GM23338 (cell line): ENCODE measurements at regions not wholly inside any gene's neighbourhood (a gene's known extent, or its start where the extent isn't known, plus 50 kb on each side); places are given as distances from the start of the nearest gene placed in this dataset.

Experiments
- ATAC-seq: fragments of 200-7000 bp; cut with Tn5 transposase; 3 replicates; pipeline ENCODE4 v1.9.1; 2020
- DNase-seq: peaks from one replicate; pipeline ENCODE4 v3.0.0-alpha.2; 2015; ENCODE audit warnings: low spot score
- H2AFZ ChIP-seq: fragments of 200-600 bp; sonication (generic); 2 replicates; pipeline ENCODE4 v1.8.0; 2016; ENCODE audit warnings: antibody characterized with exemption, mild to moderate bottlenecking, moderate library complexity
- H3F3A ChIP-seq: fragments of 200-600 bp; sonication (generic); replicated peaks from 2 replicates; pipeline ENCODE4 v1.8.0; 2017; ENCODE audit warnings: antibody characterized with exemption, mixed run types, low read depth
- H3K27ac ChIP-seq: fragments of 200-600 bp; sonication (generic); 2 replicates; pipeline ENCODE4 v1.6.1; 2016; ENCODE audit warnings: low read depth
- H3K27me3 ChIP-seq: fragments of 200-600 bp; sonication (generic); 2 replicates; pipeline ENCODE4 v1.8.0; 2016; ENCODE audit warnings: mild to moderate bottlenecking, mixed run types, moderate library complexity; ENCODE audit not compliant: insufficient read depth
- H3K36me3 ChIP-seq: fragments of 200-600 bp; sonication (generic); 2 replicates; pipeline ENCODE4 v1.8.0; 2016; ENCODE audit warnings: mild to moderate bottlenecking; ENCODE audit not compliant: insufficient read depth
- H3K4me1 ChIP-seq: fragments of 200-600 bp; sonication (generic); 2 replicates; pipeline ENCODE4 v1.8.0; 2016; ENCODE audit warnings: mild to moderate bottlenecking, moderate library complexity; ENCODE audit not compliant: insufficient read depth
- H3K4me2 ChIP-seq: fragments of 200-600 bp; sonication (generic); 2 replicates; pipeline ENCODE4 v1.7.1; 2017; ENCODE audit warnings: mixed run types
- H3K4me3 ChIP-seq: fragments of 200-600 bp; sonication (generic); 2 replicates; pipeline ENCODE4 v1.6.1; 2016; ENCODE audit warnings: mixed run types
- H3K79me2 ChIP-seq: fragments of 200-600 bp; sonication (generic); replicated peaks from 2 replicates; pipeline ENCODE4 v1.8.0; 2017; ENCODE audit warnings: mild to moderate bottlenecking; ENCODE audit not compliant: insufficient read depth
- H3K9me2 ChIP-seq: fragments of 200-600 bp; sonication (generic); 2 replicates; pipeline ENCODE4 v1.8.0; 2017; ENCODE audit not compliant: insufficient read depth
- H4K20me1 ChIP-seq: fragments of 200-600 bp; sonication (generic); replicated peaks from 2 replicates; pipeline ENCODE4 v1.8.0; 2017; ENCODE audit warnings: mild to moderate bottlenecking; ENCODE audit not compliant: insufficient read depth
- H3K27ac Mint-ChIP-seq: 2 replicates; pipeline ENCODE4 v1.8.0; 2020; ENCODE audit warnings: inconsistent platforms, mild to moderate bottlenecking, moderate library complexity, mixed read lengths
- H3K27me3 Mint-ChIP-seq: 3 replicates; pipeline ENCODE4 v1.8.0; 2022; ENCODE audit warnings: low read depth, mild to moderate bottlenecking, moderate library complexity, mixed read lengths, inconsistent platforms; ENCODE audit not compliant: insufficient read depth, poor library complexity
- H3K36me3 Mint-ChIP-seq: 3 replicates; pipeline ENCODE4 v1.8.0; 2021; ENCODE audit warnings: low read depth, mild to moderate bottlenecking, inconsistent platforms, moderate library complexity, mixed read lengths
- H3K4me1 Mint-ChIP-seq: 3 replicates; pipeline ENCODE4 v1.8.0; 2020; ENCODE audit warnings: mild to moderate bottlenecking, inconsistent platforms, mixed read lengths
- H3K4me3 Mint-ChIP-seq: 3 replicates; pipeline ENCODE4 v1.8.0; 2021; ENCODE audit warnings: moderate library complexity, mild to moderate bottlenecking, inconsistent platforms, mixed read lengths
- H3K9me3 Mint-ChIP-seq: 3 replicates; pipeline ENCODE4 v1.8.0; 2020; ENCODE audit warnings: moderate library complexity, mild to moderate bottlenecking, inconsistent platforms, mixed read lengths
- CTCF ChIP-seq, 2 experiments: fragments of 200-600 bp in 1 of 2; sonication (generic) in 1 of 2; conservative IDR thresholded peaks; 2 replicates each; pipeline versions ENCODE4 v1.5.1 to v1.6.1; 2016 to 2017; ENCODE audit warnings: antibody characterized with exemption in 2 of 2, low read depth in 2 of 2, mild to moderate bottlenecking in 2 of 2, moderate library complexity in 1 of 2
- EZH2phosphoT487 ChIP-seq: fragments of 200-600 bp; sonication (generic); IDR thresholded peaks from one replicate; pipeline ENCODE4 v1.8.1; 2018; ENCODE audit warnings: antibody characterized with exemption; ENCODE audit not compliant: unreplicated experiment
- JUNB ChIP-seq: IDR thresholded peaks from one replicate; pipeline ENCODE4 v1.6.1; 2016; ENCODE audit warnings: antibody characterized with exemption; ENCODE audit not compliant: unreplicated experiment
- TF ChIP-seq, protein P1 (sequence below): IDR thresholded peaks from one replicate; pipeline ENCODE4 v1.6.1; 2018; ENCODE audit warnings: antibody characterized with exemption; ENCODE audit not compliant: unreplicated experiment
- TF ChIP-seq, protein P2 (sequence below): IDR thresholded peaks from 2 replicates; pipeline ENCODE4 v1.6.1; 2016; ENCODE audit warnings: antibody characterized with exemption

GRCh38 chr18:68566991-68567390, 147.9 kb downstream of the TMX3 start:
- Histone ChIP-seq H3F3A (no peaks in the 10 kb centered on the region), H3K4me3 (no peak overlapping the region), H3K27ac (no peak overlapping the region), H3K4me1 (peaks cover 31% of the 10 kb centered on the region), H3K9me2 (no peaks in the 10 kb centered on the region), H2AFZ (no peak overlapping the region), H3K79me2 (no peaks in the 10 kb centered on the region), H4K20me1 (no peaks in the 10 kb centered on the region), H3K4me2 (no peak overlapping the region), H3K36me3 (no peaks in the 10 kb centered on the region), H3K27me3 (no peaks in the 10 kb centered on the region)
- Mint-ChIP-seq H3K27ac (peak overlapping the region; percentile 0; the same call in 1 of the 2 replicates), H3K27me3 (peaks cover 2% of the 10 kb centered on the region), H3K4me3 (no peak overlapping the region), H3K36me3 (peaks cover 7% of the 10 kb centered on the region; the same call in 2 of the 3 replicates), H3K4me1 (peaks cover 33% of the 10 kb centered on the region), H3K9me3 (peaks cover 1% of the 10 kb centered on the region; the same call in 2 of the 3 replicates)
- DNase-seq (no peak), ATAC-seq (no peak)
- TF ChIP-seq EZH2phosphoT487 (no peak), CTCF (conservative IDR thresholded peaks at IDR 0.05; ENCODE audit: low read depth in 2 of 2) (no peak)
- TF ChIP-seq, protein P1, sequence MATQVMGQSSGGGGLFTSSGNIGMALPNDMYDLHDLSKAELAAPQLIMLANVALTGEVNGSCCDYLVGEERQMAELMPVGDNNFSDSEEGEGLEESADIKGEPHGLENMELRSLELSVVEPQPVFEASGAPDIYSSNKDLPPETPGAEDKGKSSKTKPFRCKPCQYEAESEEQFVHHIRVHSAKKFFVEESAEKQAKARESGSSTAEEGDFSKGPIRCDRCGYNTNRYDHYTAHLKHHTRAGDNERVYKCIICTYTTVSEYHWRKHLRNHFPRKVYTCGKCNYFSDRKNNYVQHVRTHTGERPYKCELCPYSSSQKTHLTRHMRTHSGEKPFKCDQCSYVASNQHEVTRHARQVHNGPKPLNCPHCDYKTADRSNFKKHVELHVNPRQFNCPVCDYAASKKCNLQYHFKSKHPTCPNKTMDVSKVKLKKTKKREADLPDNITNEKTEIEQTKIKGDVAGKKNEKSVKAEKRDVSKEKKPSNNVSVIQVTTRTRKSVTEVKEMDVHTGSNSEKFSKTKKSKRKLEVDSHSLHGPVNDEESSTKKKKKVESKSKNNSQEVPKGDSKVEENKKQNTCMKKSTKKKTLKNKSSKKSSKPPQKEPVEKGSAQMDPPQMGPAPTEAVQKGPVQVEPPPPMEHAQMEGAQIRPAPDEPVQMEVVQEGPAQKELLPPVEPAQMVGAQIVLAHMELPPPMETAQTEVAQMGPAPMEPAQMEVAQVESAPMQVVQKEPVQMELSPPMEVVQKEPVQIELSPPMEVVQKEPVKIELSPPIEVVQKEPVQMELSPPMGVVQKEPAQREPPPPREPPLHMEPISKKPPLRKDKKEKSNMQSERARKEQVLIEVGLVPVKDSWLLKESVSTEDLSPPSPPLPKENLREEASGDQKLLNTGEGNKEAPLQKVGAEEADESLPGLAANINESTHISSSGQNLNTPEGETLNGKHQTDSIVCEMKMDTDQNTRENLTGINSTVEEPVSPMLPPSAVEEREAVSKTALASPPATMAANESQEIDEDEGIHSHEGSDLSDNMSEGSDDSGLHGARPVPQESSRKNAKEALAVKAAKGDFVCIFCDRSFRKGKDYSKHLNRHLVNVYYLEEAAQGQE = no peak
- TF ChIP-seq, protein P2, sequence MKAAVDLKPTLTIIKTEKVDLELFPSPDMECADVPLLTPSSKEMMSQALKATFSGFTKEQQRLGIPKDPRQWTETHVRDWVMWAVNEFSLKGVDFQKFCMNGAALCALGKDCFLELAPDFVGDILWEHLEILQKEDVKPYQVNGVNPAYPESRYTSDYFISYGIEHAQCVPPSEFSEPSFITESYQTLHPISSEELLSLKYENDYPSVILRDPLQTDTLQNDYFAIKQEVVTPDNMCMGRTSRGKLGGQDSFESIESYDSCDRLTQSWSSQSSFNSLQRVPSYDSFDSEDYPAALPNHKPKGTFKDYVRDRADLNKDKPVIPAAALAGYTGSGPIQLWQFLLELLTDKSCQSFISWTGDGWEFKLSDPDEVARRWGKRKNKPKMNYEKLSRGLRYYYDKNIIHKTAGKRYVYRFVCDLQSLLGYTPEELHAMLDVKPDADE = no peak

GRCh38 chr18:68564961-68565360, 149.9 kb downstream of the TMX3 start:
- no peak for TF ChIP-seq JUNB
- TF ChIP-seq, protein P1 = no peak
- TF ChIP-seq CTCF (conservative IDR thresholded peaks at IDR 0.05; ENCODE audit: low read depth in 2 of 2) = no peak
- Histone ChIP-seq H3K4me1 (peaks cover 34% of the 10 kb centered on the region), H4K20me1 (no peaks in the 10 kb centered on the region), H3K27me3 (no peaks in the 10 kb centered on the region), H3K36me3 (no peaks in the 10 kb centered on the region), H3K4me3 (no peak overlapping the region), H3K4me2 (no peak overlapping the region), H3K79me2 (no peaks in the 10 kb centered on the region), H2AFZ (no peak overlapping the region), H3K27ac (peak overlapping the region; percentile 23; the same call in 1 of the 2 replicates), H3K9me2 (peaks cover 4% of the 10 kb centered on the region; the same call in 1 of the 2 replicates), H3F3A (no peaks in the 10 kb centered on the region)
- DNase-seq = peak; percentile 14
- Mint-ChIP-seq H3K27me3 (peaks cover 2% of the 10 kb centered on the region), H3K36me3 (peaks cover 3% of the 10 kb centered on the region; the same call in 2 of the 3 replicates), H3K4me3 (no peak overlapping the region), H3K9me3 (no peaks in the 10 kb centered on the region), H3K4me1 (peaks cover 33% of the 10 kb centered on the region), H3K27ac (0 out of 2 replicates have a peak overlapping the region, but pooled peaks have one; percentile 3)
- peak; percentile 26; the same call in 2 of the 3 replicates for ATAC-seq
